GM12874 (cell line): ENCODE measurements at regions not wholly inside any gene's neighbourhood (a gene's known extent, or its start where the extent isn't known, plus 50 kb on each side); places are given as distances from the start of the nearest gene placed in this dataset.

Experiments
- CTCF ChIP-seq: IDR thresholded peaks from 2 replicates; pipeline ENCODE4 v1.5.1; 2011; ENCODE audit warnings: low read depth, mild to moderate bottlenecking, control low read depth, low read length, moderate library complexity; ENCODE audit not compliant: insufficient read depth

- TF ChIP-seq CTCF = no peak
Observed at GRCh38 chr9:105044518-105044917, 116.6 kb upstream of the ABCA1 start.

GRCh38 chr9:105046907-105047741, 119.2 kb upstream of the ABCA1 start:
- TF ChIP-seq CTCF = no peak

GRCh38 chr9:105047742-105048041, 119.7 kb upstream of the ABCA1 start:
- no peak for TF ChIP-seq CTCF

GRCh38 chr9:105048331-105048730, 120.4 kb upstream of the ABCA1 start:
- no peak for TF ChIP-seq CTCF

GRCh38 chr9:105050296-105050695, 122.3 kb upstream of the ABCA1 start:
- TF ChIP-seq CTCF = no peak

- no peak for TF ChIP-seq CTCF
Observed at GRCh38 chr9:105051897-105052296, 123.9 kb upstream of the ABCA1 start.

DNA sequence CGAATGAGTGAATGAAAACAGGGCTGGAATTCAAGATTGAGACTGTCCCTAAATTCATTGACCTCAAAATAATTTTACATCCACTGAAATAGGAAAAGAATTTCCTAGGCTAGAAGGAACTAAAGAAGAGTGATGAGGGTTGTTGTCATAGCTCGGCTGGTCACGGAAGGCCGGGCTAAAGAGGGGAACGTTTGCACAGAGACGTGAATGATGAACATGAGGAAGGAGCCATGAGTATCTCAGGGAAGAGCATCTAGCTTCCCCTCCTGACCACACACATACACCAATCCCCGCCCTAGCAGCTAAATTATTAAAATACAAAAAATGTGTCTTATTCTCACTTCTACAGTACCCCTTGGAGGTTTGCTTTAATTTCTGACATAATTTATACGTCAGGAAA, 124.4 kb upstream of the ABCA1 start:
- no peak for TF ChIP-seq CTCF
